Psoas muscle (tissue), 7 donors: ENCODE measurements at regions not wholly inside any gene's neighbourhood (a gene's known extent, or its start where the extent isn't known, plus 50 kb on each side); places are given as distances from the start of the nearest gene placed in this dataset.
"Not testable (repeated sequence)": the region's sequence is repeated elsewhere in the genome, so short reads cannot be mapped to it uniquely, and the experiment has no call there.

Experiments
- ATAC-seq, 4 donors: fragments of 200-7000 bp; cut with Tn5 transposase; one replicate each; pipeline ENCODE4 v1.9.1; 2020; ENCODE audit warnings: moderate library complexity in 3 of 4, mild to moderate bottlenecking in 2 of 4
- DNase-seq, 2 donors: peaks; one replicate each; pipeline ENCODE4 v3.0.0-alpha.2; 2020
- H3K27ac ChIP-seq: fragments of 200-600 bp; one replicate; pipeline ENCODE4 v1.8.0; 2022
- H3K27me3 ChIP-seq, 3 donors: fragments of 200-600 bp in 1 of 3; one replicate each; pipeline versions ENCODE4 v1.6.1 to v1.8.0; 2013 to 2022; ENCODE audit warnings: low read length in 2 of 3, mild to moderate bottlenecking in 2 of 3, moderate library complexity in 1 of 3; ENCODE audit not compliant: insufficient read depth in 3 of 3
- H3K36me3 ChIP-seq, 2 donors: fragments of 200-600 bp in 1 of 2; one replicate each; pipeline versions ENCODE4 v1.6.1 to v1.8.0; 2013 to 2022; ENCODE audit warnings: low read depth in 1 of 2, mild to moderate bottlenecking in 1 of 2, moderate library complexity in 1 of 2; ENCODE audit not compliant: insufficient read depth in 1 of 2
- H3K4me1 ChIP-seq: fragments of 200-600 bp; one replicate; pipeline ENCODE4 v1.8.0; 2022
- H3K4me3 ChIP-seq: fragments of 200-600 bp; one replicate; pipeline ENCODE4 v1.8.0; 2022; ENCODE audit warnings: mild to moderate bottlenecking
- H3K9me3 ChIP-seq: fragments of 200-600 bp; one replicate; pipeline ENCODE4 v1.8.0; 2022
- CTCF ChIP-seq: fragments of 200-600 bp; IDR thresholded peaks from one replicate; pipeline ENCODE4 v1.8.0; 2022; ENCODE audit warnings: antibody characterized with exemption
- WGBS, 3 donors: extraction: QIAGEN DNeasy Blood & Tissue Kit; methylation state at CpG; one replicate each; pipeline versions ENCODE4 v1.1.6 to v1.1.7; 2013; 5-methylcytosine and 5-hydroxymethylcytosine counted together
- intact Hi-C, 2 donors: fragments of 100-400 bp; cut with DNase I; formaldehyde crosslinking; loops; one replicate each; pipeline versions ENCODE4 v1.11.0 to v1.14.2; 2022
- donor health status: healthy with polysubstance abuse.
- donor health status: DM: no; HTN: no; CAD: no; lungs with moderate emphysema.
- donor health status: Bipolar disorder and iron deficiency.
- donor health status: healthy.
- donor health status: DM: yes; HTN: yes; CAD: no.
- donor health status: DM: no; HTN: no; CAD: no.
- donor health status: DM: yes; HTN: yes; CAD: no.

- DNase-seq, result no peak
- no peak for ATAC-seq
- no peaks in the 10 kb centered on the region for H3K4me1 ChIP-seq
- 51 to 57% (median 54%) methylated on average over 9 of the region's 9 CpGs for WGBS, 3 donors
- no peaks in the 10 kb centered on the region for H3K36me3 ChIP-seq
- no peaks in the 10 kb centered on the region for H3K27me3 ChIP-seq
- no peak overlapping the region for H3K4me3 ChIP-seq
- intact Hi-C loops, result loop anchor here in 1 of 2 donors (5.0 kb wide), 2 partner anchors 279 to 334 kb away; no protein-coding TSS in a partner anchor
- no peaks in the 10 kb centered on the region for H3K9me3 ChIP-seq
- no peak for TF ChIP-seq CTCF
- H3K27ac ChIP-seq, result no peak overlapping the region
Observed at GRCh38 chr2:191500884-191501560, 176.9 kb upstream of the NABP1 start.

GRCh38 chr2:191501561-191502168 lies 176.3 kb upstream of the NABP1 start:
- no peak for ATAC-seq
- Histone ChIP-seq H3K4me1 (no peaks in the 10 kb centered on the region), H3K9me3 (no peaks in the 10 kb centered on the region), H3K4me3 (no peak overlapping the region), H3K27ac (no peak overlapping the region), H3K36me3 (no peaks in the 10 kb centered on the region), H3K27me3 (no peaks in the 10 kb centered on the region)
- intact Hi-C loops, result loop anchor here in 1 of 2 donors (5.0 kb wide), 2 partner anchors 279 to 334 kb away; no protein-coding TSS in a partner anchor
- TF ChIP-seq CTCF, result peak; percentile 49
- WGBS, 3 donors, result 49 to 57% (median 52%) methylated on average over 3 of the region's 3 CpGs
- DNase-seq, result no peak

GRCh38 chr2:191506515-191506914 lies 171.4 kb upstream of the NABP1 start:
- H3K4me3 ChIP-seq, result no peak overlapping the region
- no peak for DNase-seq
- WGBS, 3 donors, result 72 to 84% (median 78%) methylated on average over 3 of the region's 3 CpGs
- ATAC-seq, result no peak
- intact Hi-C loops, result no loop called here
- H3K27ac ChIP-seq, result no peak overlapping the region
- H3K4me1 ChIP-seq, result no peaks in the 10 kb centered on the region
- H3K27me3 ChIP-seq, result no peaks in the 10 kb centered on the region
- no peaks in the 10 kb centered on the region for H3K36me3 ChIP-seq
- TF ChIP-seq CTCF, result no peak
- H3K9me3 ChIP-seq, result no peaks in the 10 kb centered on the region

GRCh38 chr2:191507252-191507853 lies 170.6 kb upstream of the NABP1 start:
- DNase-seq, H3K36me3 ChIP-seq, intact Hi-C loops, H3K27me3 ChIP-seq, H3K27ac ChIP-seq, H3K4me1 ChIP-seq, H3K4me3 ChIP-seq, H3K9me3 ChIP-seq, ATAC-seq: not testable (repeated sequence)
- WGBS, 3 donors, result 87 to 89% (median 88%) methylated on average over 8 of the region's 8 CpGs

GRCh38 chr2:191508738-191509137 lies 169.2 kb upstream of the NABP1 start:
- Histone ChIP-seq H3K36me3 (no peaks in the 10 kb centered on the region), H3K9me3 (no peaks in the 10 kb centered on the region), H3K4me1 (no peaks in the 10 kb centered on the region), H3K4me3 (no peak overlapping the region), H3K27me3 (no peaks in the 10 kb centered on the region), H3K27ac (no peak overlapping the region)
- WGBS, 3 donors, result 54 to 60% (median 59%) methylated on average over 5 of the region's 5 CpGs
- TF ChIP-seq CTCF, result no peak
- DNase-seq, result no peak
- intact Hi-C loops, result no loop called here
- ATAC-seq, result no peak
